HG03565 (cell line): ENCODE measurements at regions not wholly inside any gene's neighbourhood (a gene's known extent, or its start where the extent isn't known, plus 50 kb on each side); places are given as distances from the start of the nearest gene placed in this dataset.
A peak's percentile ranks its signal among the peaks of the same experiment; 100 is the strongest.
"Not testable (repeated sequence)": the region's sequence is repeated elsewhere in the genome, so short reads cannot be mapped to it uniquely, and the experiment has no call there.

Experiments used
- ATAC-seq: cut with Tn5 transposase; IDR thresholded peaks from one replicate; pipeline ENCODE4 v1.9.1; 2021; ENCODE audit warnings: mild to moderate bottlenecking, moderate library complexity; ENCODE audit not compliant: unreplicated experiment

GRCh38 chr5:158607088-158607487 lies 492.6 kb downstream of the EBF1 start:
- ATAC-seq, result no peak

- ATAC-seq, result no peak
Observed at GRCh38 chr5:158606233-158606632, 493.5 kb downstream of the EBF1 start.

- ATAC-seq, result no peak
Observed at GRCh38 chr5:158602981-158603380, 496.7 kb downstream of the EBF1 start.

- no peak for ATAC-seq
Observed at GRCh38 chr5:158601118-158601517, 498.6 kb downstream of the EBF1 start.

GRCh38 chr5:158600679-158601078 lies 499.0 kb downstream of the EBF1 start:
- no peak for ATAC-seq

GRCh38 chr5:158599157-158599556 lies 500.6 kb downstream of the EBF1 start:
- no peak for ATAC-seq

- ATAC-seq, result no peak
Observed at GRCh38 chr5:158594595-158595242, 505.0 kb downstream of the EBF1 start.

- no peak for ATAC-seq
Observed at GRCh38 chr5:158593925-158594324, 505.8 kb downstream of the EBF1 start.

- no peak for ATAC-seq
Observed at GRCh38 chr5:158591301-158591863, 508.3 kb downstream of the EBF1 start.

- ATAC-seq, result no peak
Observed at GRCh38 chr5:158590746-158591300, 508.9 kb downstream of the EBF1 start.

GRCh38 chr5:158589939-158590338 lies 509.8 kb downstream of the EBF1 start:
- ATAC-seq, result no peak

GRCh38 chr5:158588617-158589016 lies 511.1 kb downstream of the EBF1 start:
- no peak for ATAC-seq

- no peak for ATAC-seq
Observed at GRCh38 chr5:158586054-158586453, 513.7 kb downstream of the EBF1 start.

- not testable (repeated sequence) for ATAC-seq
Observed at GRCh38 chr5:158582669-158583068, 517.0 kb downstream of the EBF1 start.

- no peak for ATAC-seq
Observed at GRCh38 chr5:158573829-158574228, 525.9 kb downstream of the EBF1 start.

- no peak for ATAC-seq
Observed at GRCh38 chr5:158570502-158570901, 529.2 kb downstream of the EBF1 start.

GRCh38 chr5:158569534-158569933 lies 530.2 kb downstream of the EBF1 start:
- ATAC-seq, result no peak

- ATAC-seq, result no peak
Observed at GRCh38 chr5:158565017-158565789, 534.5 kb downstream of the EBF1 start.

GRCh38 chr5:158563760-158564390 lies 535.8 kb downstream of the EBF1 start:
- ATAC-seq, result no peak

- ATAC-seq, result no peak
Observed at GRCh38 chr5:158561562-158562190, 538.0 kb downstream of the EBF1 start.

GRCh38 chr5:158560170-158560569 lies 539.5 kb downstream of the EBF1 start:
- ATAC-seq, result peak; percentile 92
